Parathyroid adenoma (tissue), 2 donors: ENCODE measurements at regions not wholly inside any gene's neighbourhood (a gene's known extent, or its start where the extent isn't known, plus 50 kb on each side); places are given as distances from the start of the nearest gene placed in this dataset.

ENCODE experiments used
- H2AFZ ChIP-seq: fragments of 300-600 bp; sonication (generic); one replicate; pipeline ENCODE4 v1.7.0; 2017; ENCODE audit warnings: antibody characterized with exemption, mild to moderate bottlenecking
- H3K27ac ChIP-seq: fragments of 300-600 bp; sonication (generic); one replicate; pipeline ENCODE4 v1.7.0; 2017
- H3K27me3 ChIP-seq: fragments of 300-600 bp; sonication (generic); one replicate; pipeline ENCODE4 v1.7.0; 2017; ENCODE audit warnings: low read length; ENCODE audit not compliant: control insufficient read depth, insufficient read depth
- H3K36me3 ChIP-seq: fragments of 300-600 bp; sonication (generic); one replicate; pipeline ENCODE4 v1.7.0; 2017; ENCODE audit warnings: low read length; ENCODE audit not compliant: control insufficient read depth, insufficient read depth
- H3K4me1 ChIP-seq: fragments of 300-600 bp; sonication (generic); one replicate; pipeline ENCODE4 v1.7.0; 2017; ENCODE audit warnings: control low read depth
- H3K4me2 ChIP-seq: fragments of 300-600 bp; sonication (generic); one replicate; pipeline ENCODE4 v1.7.0; 2017; ENCODE audit warnings: low read length
- H3K4me3 ChIP-seq: fragments of 300-600 bp; sonication (generic); one replicate; pipeline ENCODE4 v1.7.0; 2017; ENCODE audit warnings: low read depth, low read length
- H3K79me2 ChIP-seq: fragments of 300-600 bp; sonication (generic); one replicate; pipeline ENCODE4 v1.7.0; 2017; ENCODE audit warnings: control low read depth
- H3K9ac ChIP-seq: fragments of 300-600 bp; sonication (generic); one replicate; pipeline ENCODE4 v1.7.0; 2017; ENCODE audit warnings: mild to moderate bottlenecking
- H3K9me3 ChIP-seq: fragments of 300-600 bp; sonication (generic); one replicate; pipeline ENCODE4 v1.7.0; 2017; ENCODE audit warnings: low read length; ENCODE audit not compliant: control insufficient read depth
- CTCF ChIP-seq: fragments of 300-600 bp; sonication (generic); IDR thresholded peaks from one replicate; pipeline ENCODE4 v1.7.0; 2017; ENCODE audit warnings: antibody characterized with exemption, mild to moderate bottlenecking
- donor health status: primary hyperparathyroidism.

- H3K4me1 ChIP-seq: no peaks in the 10 kb centered on the region
- H2AFZ ChIP-seq: no peak overlapping the region
- H3K27ac ChIP-seq: no peak overlapping the region
- no peak overlapping the region for H3K4me3 ChIP-seq
- no peaks in the 10 kb centered on the region for H3K36me3 ChIP-seq
- no peaks in the 10 kb centered on the region for H3K79me2 ChIP-seq
- H3K4me2 ChIP-seq: no peak overlapping the region
- no peak for TF ChIP-seq CTCF
- H3K9me3 ChIP-seq: no peaks in the 10 kb centered on the region
- no peak overlapping the region for H3K9ac ChIP-seq
- no peaks in the 10 kb centered on the region for H3K27me3 ChIP-seq
Observed at GRCh38 chr1:30319765-30320580, 403.4 kb downstream of the MATN1 start.

GRCh38 chr1:30318864-30319718 lies 404.3 kb downstream of the MATN1 start:
- H3K4me3 ChIP-seq: no peak overlapping the region
- no peak overlapping the region for H3K4me2 ChIP-seq
- no peak for TF ChIP-seq CTCF
- no peaks in the 10 kb centered on the region for H3K27me3 ChIP-seq
- H3K9me3 ChIP-seq: no peaks in the 10 kb centered on the region
- no peak overlapping the region for H3K27ac ChIP-seq
- H3K36me3 ChIP-seq: no peaks in the 10 kb centered on the region
- no peaks in the 10 kb centered on the region for H3K4me1 ChIP-seq
- H3K79me2 ChIP-seq: no peaks in the 10 kb centered on the region
- H2AFZ ChIP-seq: no peak overlapping the region
- H3K9ac ChIP-seq: no peak overlapping the region

- Histone ChIP-seq H3K4me2 (no peak overlapping the region), H3K4me3 (no peak overlapping the region), H3K27me3 (no peaks in the 10 kb centered on the region), H3K79me2 (no peaks in the 10 kb centered on the region), H3K4me1 (no peaks in the 10 kb centered on the region), H3K27ac (no peak overlapping the region), H3K9ac (no peak overlapping the region), H3K9me3 (no peaks in the 10 kb centered on the region), H3K36me3 (no peaks in the 10 kb centered on the region), H2AFZ (no peak overlapping the region)
- no peak for TF ChIP-seq CTCF
Observed at GRCh38 chr1:30318413-30318812, 405.0 kb downstream of the MATN1 start.

- no peaks in the 10 kb centered on the region for H3K9me3 ChIP-seq
- H3K4me3 ChIP-seq: no peak overlapping the region
- H3K36me3 ChIP-seq: no peaks in the 10 kb centered on the region
- H3K9ac ChIP-seq: no peak overlapping the region
- H3K4me1 ChIP-seq: no peaks in the 10 kb centered on the region
- H3K79me2 ChIP-seq: no peaks in the 10 kb centered on the region
- H2AFZ ChIP-seq: no peak overlapping the region
- H3K27me3 ChIP-seq: no peaks in the 10 kb centered on the region
- no peak overlapping the region for H3K27ac ChIP-seq
- no peak overlapping the region for H3K4me2 ChIP-seq
- no peak for TF ChIP-seq CTCF
Observed at GRCh38 chr1:30317921-30318320, 405.5 kb downstream of the MATN1 start.
